ENCODE measurements at regions not wholly inside any gene's neighbourhood (a gene's known extent, or its start where the extent isn't known, plus 50 kb on each side); places are given as distances from the start of the nearest gene placed in this dataset.

DNA sequence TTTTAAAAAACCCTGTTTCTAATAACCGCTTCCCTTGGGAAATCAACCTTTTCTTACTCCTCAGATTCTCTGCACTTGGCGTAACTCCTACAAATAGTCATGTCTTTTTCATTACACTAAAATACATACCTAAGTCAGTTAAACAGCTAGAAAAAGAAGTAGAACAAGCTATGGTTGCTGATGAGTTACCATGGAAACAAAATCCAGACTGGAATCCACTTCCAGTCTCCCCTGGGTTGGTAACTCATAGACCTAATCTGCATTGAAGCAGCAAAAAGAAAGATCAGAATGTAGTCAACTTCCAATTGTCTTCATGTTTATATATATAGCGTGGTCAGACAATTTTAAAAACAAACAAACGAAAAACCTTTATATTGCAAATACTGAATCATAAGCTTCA is 260.8 kb upstream of the LRRN1 start:
- TF ChIP-seq, protein P1, sequence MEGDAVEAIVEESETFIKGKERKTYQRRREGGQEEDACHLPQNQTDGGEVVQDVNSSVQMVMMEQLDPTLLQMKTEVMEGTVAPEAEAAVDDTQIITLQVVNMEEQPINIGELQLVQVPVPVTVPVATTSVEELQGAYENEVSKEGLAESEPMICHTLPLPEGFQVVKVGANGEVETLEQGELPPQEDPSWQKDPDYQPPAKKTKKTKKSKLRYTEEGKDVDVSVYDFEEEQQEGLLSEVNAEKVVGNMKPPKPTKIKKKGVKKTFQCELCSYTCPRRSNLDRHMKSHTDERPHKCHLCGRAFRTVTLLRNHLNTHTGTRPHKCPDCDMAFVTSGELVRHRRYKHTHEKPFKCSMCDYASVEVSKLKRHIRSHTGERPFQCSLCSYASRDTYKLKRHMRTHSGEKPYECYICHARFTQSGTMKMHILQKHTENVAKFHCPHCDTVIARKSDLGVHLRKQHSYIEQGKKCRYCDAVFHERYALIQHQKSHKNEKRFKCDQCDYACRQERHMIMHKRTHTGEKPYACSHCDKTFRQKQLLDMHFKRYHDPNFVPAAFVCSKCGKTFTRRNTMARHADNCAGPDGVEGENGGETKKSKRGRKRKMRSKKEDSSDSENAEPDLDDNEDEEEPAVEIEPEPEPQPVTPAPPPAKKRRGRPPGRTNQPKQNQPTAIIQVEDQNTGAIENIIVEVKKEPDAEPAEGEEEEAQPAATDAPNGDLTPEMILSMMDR (IDR thresholded peaks at IDR 0.05) = no peak
- TF ChIP-seq EZH2 (IDR thresholded peaks at IDR 0.05; ENCODE audit: borderline replicate concordance, insufficient read depth, low read depth, low read length, poor library complexity, severe bottlenecking) = no peak

Data from B cell (primary cell).